Parathyroid adenoma (tissue), 2 donors: ENCODE measurements at regions not wholly inside any gene's neighbourhood (a gene's known extent, or its start where the extent isn't known, plus 50 kb on each side); places are given as distances from the start of the nearest gene placed in this dataset.

Source experiments
- H2AFZ ChIP-seq: fragments of 300-600 bp; sonication (generic); one replicate; pipeline ENCODE4 v1.7.0; 2017; ENCODE audit warnings: antibody characterized with exemption, mild to moderate bottlenecking
- H3K27ac ChIP-seq: fragments of 300-600 bp; sonication (generic); one replicate; pipeline ENCODE4 v1.7.0; 2017
- H3K27me3 ChIP-seq: fragments of 300-600 bp; sonication (generic); one replicate; pipeline ENCODE4 v1.7.0; 2017; ENCODE audit warnings: low read length; ENCODE audit not compliant: control insufficient read depth, insufficient read depth
- H3K36me3 ChIP-seq: fragments of 300-600 bp; sonication (generic); one replicate; pipeline ENCODE4 v1.7.0; 2017; ENCODE audit warnings: low read length; ENCODE audit not compliant: control insufficient read depth, insufficient read depth
- H3K4me1 ChIP-seq: fragments of 300-600 bp; sonication (generic); one replicate; pipeline ENCODE4 v1.7.0; 2017; ENCODE audit warnings: control low read depth
- H3K4me2 ChIP-seq: fragments of 300-600 bp; sonication (generic); one replicate; pipeline ENCODE4 v1.7.0; 2017; ENCODE audit warnings: low read length
- H3K4me3 ChIP-seq: fragments of 300-600 bp; sonication (generic); one replicate; pipeline ENCODE4 v1.7.0; 2017; ENCODE audit warnings: low read depth, low read length
- H3K79me2 ChIP-seq: fragments of 300-600 bp; sonication (generic); one replicate; pipeline ENCODE4 v1.7.0; 2017; ENCODE audit warnings: control low read depth
- H3K9ac ChIP-seq: fragments of 300-600 bp; sonication (generic); one replicate; pipeline ENCODE4 v1.7.0; 2017; ENCODE audit warnings: mild to moderate bottlenecking
- H3K9me3 ChIP-seq: fragments of 300-600 bp; sonication (generic); one replicate; pipeline ENCODE4 v1.7.0; 2017; ENCODE audit warnings: low read length; ENCODE audit not compliant: control insufficient read depth
- TF ChIP-seq, protein P1 (sequence below): fragments of 300-600 bp; sonication (generic); IDR thresholded peaks from one replicate; pipeline ENCODE4 v1.7.0; 2017; ENCODE audit warnings: antibody characterized with exemption, mild to moderate bottlenecking
- donor health status: primary hyperparathyroidism.

DNA sequence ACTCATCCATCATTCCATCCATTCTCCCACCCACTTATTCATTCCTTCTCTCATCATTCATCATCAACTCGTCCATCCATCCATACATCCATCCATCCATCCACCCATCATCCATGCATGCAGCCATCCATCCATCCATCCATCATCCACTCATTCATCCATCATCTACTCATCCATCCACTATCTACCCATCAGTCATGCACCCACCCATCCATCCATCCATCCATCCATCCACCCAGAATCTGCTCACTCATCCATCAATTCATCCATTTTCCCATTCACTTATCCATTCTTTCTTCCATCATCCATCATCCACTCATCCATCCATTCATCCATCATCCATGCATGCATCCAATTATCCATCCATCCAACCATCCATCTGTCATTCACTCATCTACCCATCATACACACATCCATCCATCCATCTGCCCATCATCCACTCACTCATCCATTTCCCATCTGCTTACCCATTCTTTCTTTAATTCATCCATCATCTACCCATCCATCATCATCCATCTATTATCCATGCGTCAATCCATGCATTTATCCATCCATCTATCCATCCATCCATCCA, 107.1 kb upstream of the WSCD2 start:
- no peaks in the 10 kb centered on the region for H3K9me3 ChIP-seq
- no peak overlapping the region for H2AFZ ChIP-seq
- TF ChIP-seq, protein P1, sequence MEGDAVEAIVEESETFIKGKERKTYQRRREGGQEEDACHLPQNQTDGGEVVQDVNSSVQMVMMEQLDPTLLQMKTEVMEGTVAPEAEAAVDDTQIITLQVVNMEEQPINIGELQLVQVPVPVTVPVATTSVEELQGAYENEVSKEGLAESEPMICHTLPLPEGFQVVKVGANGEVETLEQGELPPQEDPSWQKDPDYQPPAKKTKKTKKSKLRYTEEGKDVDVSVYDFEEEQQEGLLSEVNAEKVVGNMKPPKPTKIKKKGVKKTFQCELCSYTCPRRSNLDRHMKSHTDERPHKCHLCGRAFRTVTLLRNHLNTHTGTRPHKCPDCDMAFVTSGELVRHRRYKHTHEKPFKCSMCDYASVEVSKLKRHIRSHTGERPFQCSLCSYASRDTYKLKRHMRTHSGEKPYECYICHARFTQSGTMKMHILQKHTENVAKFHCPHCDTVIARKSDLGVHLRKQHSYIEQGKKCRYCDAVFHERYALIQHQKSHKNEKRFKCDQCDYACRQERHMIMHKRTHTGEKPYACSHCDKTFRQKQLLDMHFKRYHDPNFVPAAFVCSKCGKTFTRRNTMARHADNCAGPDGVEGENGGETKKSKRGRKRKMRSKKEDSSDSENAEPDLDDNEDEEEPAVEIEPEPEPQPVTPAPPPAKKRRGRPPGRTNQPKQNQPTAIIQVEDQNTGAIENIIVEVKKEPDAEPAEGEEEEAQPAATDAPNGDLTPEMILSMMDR, result no peak
- no peaks in the 10 kb centered on the region for H3K79me2 ChIP-seq
- no peaks in the 10 kb centered on the region for H3K27me3 ChIP-seq
- no peaks in the 10 kb centered on the region for H3K4me1 ChIP-seq
- H3K4me2 ChIP-seq, result no peak overlapping the region
- H3K36me3 ChIP-seq, result no peaks in the 10 kb centered on the region
- H3K27ac ChIP-seq, result no peak overlapping the region
- no peak overlapping the region for H3K4me3 ChIP-seq
- H3K9ac ChIP-seq, result no peak overlapping the region

DNA sequence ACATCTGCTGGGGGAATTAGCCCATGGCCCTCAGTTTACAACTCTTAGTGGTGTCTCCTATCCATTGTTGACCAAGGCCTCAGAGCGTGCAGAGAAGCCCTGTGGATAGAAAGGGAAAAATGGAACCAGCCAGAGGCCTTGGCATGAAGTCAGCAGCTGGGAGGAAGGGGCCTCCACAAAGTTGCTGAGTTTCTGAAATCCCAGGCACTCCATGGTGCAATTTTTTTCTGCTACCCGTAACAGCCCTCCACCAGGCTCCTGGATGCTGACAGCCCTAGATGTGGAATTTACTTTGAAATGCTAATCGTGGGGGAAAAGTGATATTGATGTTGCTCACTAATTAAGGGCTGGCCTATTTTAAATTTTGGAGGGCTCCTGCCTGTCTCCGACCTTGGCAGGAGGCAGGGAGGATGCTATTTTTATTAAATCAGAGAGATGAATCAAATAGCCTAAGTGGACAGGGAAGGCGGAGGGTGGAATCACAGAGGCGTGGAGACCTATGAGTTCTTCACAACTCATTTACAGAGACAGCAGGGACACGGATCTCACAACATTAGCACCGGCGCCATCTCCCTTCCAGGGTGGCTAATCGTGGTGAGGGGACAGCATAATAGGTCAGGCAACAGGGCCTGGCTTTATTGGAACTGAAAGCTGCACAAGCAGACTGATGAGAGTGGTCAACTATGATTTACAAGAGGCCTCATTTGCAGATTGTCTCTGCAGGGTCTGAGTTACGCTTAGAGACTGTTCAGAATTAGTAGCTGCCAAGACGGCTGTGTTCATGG, 99.8 kb upstream of the WSCD2 start:
- TF ChIP-seq, protein P1, result no peak
- H3K36me3 ChIP-seq, result no peaks in the 10 kb centered on the region

DNA sequence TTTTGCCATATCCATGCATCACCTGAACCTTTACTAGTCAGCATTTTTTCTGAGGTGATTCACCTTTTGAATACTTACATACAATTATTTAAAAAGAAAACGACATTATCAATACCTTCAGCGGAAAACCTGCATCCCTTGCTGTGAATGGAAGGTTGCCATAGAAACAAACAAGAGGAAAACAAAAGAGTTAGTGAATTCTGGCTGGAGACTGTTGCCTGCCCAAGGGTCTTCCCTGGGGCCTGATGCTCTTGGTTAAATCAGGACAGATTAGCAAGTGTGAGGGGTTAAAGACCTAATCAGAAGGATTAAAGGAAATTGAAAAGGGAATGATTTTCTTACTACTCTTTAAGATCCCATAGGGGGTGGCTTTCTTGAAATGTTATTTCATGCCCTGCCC, 96.0 kb upstream of the WSCD2 start:
- Histone ChIP-seq H3K27me3 (no peaks in the 10 kb centered on the region), H3K27ac (no peak overlapping the region), H3K4me1 (no peaks in the 10 kb centered on the region), H3K79me2 (no peaks in the 10 kb centered on the region), H3K4me3 (no peak overlapping the region), H3K36me3 (no peaks in the 10 kb centered on the region), H3K9ac (no peak overlapping the region), H2AFZ (no peak overlapping the region), H3K4me2 (no peak overlapping the region), H3K9me3 (no peaks in the 10 kb centered on the region)
- TF ChIP-seq, protein P1, result no peak

More for the DNA sequence above, 99.8 kb upstream of the WSCD2 start:
- no peaks in the 10 kb centered on the region for H3K9me3 ChIP-seq
- no peak overlapping the region for H3K4me2 ChIP-seq
- H3K27me3 ChIP-seq, result peaks cover 3% of the 10 kb centered on the region
- no peaks in the 10 kb centered on the region for H3K4me1 ChIP-seq
- no peak overlapping the region for H3K27ac ChIP-seq
- no peak overlapping the region for H3K9ac ChIP-seq
- no peak overlapping the region for H2AFZ ChIP-seq
- H3K79me2 ChIP-seq, result no peaks in the 10 kb centered on the region
- H3K4me3 ChIP-seq, result no peak overlapping the region

DNA sequence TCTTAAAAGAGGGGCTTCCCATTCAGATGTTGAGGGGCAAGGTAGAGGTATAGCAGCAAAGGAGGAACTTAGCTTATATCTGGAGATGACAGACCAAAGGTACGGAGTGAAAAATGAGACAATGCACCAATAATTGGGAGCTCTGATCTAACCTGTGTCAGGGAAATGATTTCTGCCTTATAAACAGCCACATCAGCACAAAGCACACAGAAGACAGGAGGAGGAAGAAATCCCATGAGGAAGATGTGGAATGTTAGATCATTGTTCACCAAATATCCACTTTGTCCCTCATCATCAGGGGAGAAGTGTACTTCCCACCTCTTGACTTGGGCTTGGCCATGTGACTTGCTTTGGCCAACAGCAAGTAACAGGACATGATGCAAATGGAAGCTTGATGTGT, 93.7 kb upstream of the WSCD2 start:
- Histone ChIP-seq H3K4me2 (no peak overlapping the region), H3K9ac (no peak overlapping the region), H3K27ac (no peak overlapping the region), H3K9me3 (no peaks in the 10 kb centered on the region), H3K4me3 (no peak overlapping the region), H3K36me3 (no peaks in the 10 kb centered on the region), H3K79me2 (no peaks in the 10 kb centered on the region), H3K27me3 (no peaks in the 10 kb centered on the region), H3K4me1 (peaks cover 3% of the 10 kb centered on the region), H2AFZ (no peak overlapping the region)
- TF ChIP-seq, protein P1, result no peak

DNA sequence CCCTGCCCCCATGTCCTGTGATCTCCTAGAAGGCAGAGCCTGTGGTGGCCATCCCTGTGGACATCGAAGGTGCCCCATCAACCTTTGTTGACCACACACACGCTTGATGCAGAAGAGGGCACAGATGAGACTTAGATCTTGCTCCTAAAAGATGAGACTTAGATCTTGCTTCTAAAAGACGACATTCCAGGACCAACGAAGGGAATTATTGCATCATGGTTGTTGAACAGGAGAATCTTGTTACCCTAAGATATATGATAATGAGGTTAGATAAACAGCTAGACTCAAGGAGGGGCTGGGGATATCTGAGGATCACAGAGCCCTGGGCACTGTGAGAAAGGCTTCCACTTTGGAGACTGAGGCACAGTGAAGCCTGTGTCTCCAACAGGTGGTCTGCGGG, 91.1 kb upstream of the WSCD2 start:
- H3K27ac ChIP-seq, result no peak overlapping the region
- no peak overlapping the region for H3K4me2 ChIP-seq
- H3K36me3 ChIP-seq, result no peaks in the 10 kb centered on the region
- no peaks in the 10 kb centered on the region for H3K27me3 ChIP-seq
- TF ChIP-seq, protein P1, result no peak
- H2AFZ ChIP-seq, result no peak overlapping the region
- peaks cover 9% of the 10 kb centered on the region for H3K4me1 ChIP-seq
- no peak overlapping the region for H3K4me3 ChIP-seq
- H3K9ac ChIP-seq, result no peak overlapping the region
- no peaks in the 10 kb centered on the region for H3K79me2 ChIP-seq
- no peaks in the 10 kb centered on the region for H3K9me3 ChIP-seq
